ENCODE measurements at regions not wholly inside any gene's neighbourhood (a gene's known extent, or its start where the extent isn't known, plus 50 kb on each side); places are given as distances from the start of the nearest gene placed in this dataset.

- TF ChIP-seq CTCF (IDR thresholded peaks at IDR 0.05 in 8 of 11, conservative IDR thresholded peaks at IDR 0.05 in 3 of 11) (no peak), POLR2A (IDR thresholded peaks at IDR 0.05) (no peak), POLR2AphosphoS5 (IDR thresholded peaks at IDR 0.05) (no peak)
Observed at GRCh38 chr2:6392966-6393365, 472.7 kb downstream of the CMPK2 start.

Data from spleen (tissue), 7 donors.